GM18505 (cell line): ENCODE measurements at regions not wholly inside any gene's neighbourhood (a gene's known extent, or its start where the extent isn't known, plus 50 kb on each side); places are given as distances from the start of the nearest gene placed in this dataset.

Experiments
- ATAC-seq: cut with Tn5 transposase; IDR thresholded peaks from one replicate; pipeline ENCODE4 v1.9.1; 2021; ENCODE audit not compliant: unreplicated experiment
- POLR2A ChIP-seq: IDR thresholded peaks from 4 replicates; pipeline ENCODE4 v1.6.1; 2011; ENCODE audit warnings: borderline replicate concordance; ENCODE audit not compliant: insufficient read depth, insufficient read length; ENCODE audit errors: extremely low read depth

- TF ChIP-seq POLR2A, result no peak
- ATAC-seq, result no peak
These were observed 55.5 kb upstream of the ATXN7L3B start for GRCh38 chr12:74482115-74482514.

GRCh38 chr12:74483057-74483456, 54.6 kb upstream of the ATXN7L3B start:
- no peak for TF ChIP-seq POLR2A

More at GRCh38 chr12:74483057-74483456, 54.6 kb upstream of the ATXN7L3B start:
- ATAC-seq, result no peak
